ENCODE measurements at regions not wholly inside any gene's neighbourhood (a gene's known extent, or its start where the extent isn't known, plus 50 kb on each side); places are given as distances from the start of the nearest gene placed in this dataset.
A peak's percentile ranks its signal among the peaks of the same experiment; 100 is the strongest.

DNA sequence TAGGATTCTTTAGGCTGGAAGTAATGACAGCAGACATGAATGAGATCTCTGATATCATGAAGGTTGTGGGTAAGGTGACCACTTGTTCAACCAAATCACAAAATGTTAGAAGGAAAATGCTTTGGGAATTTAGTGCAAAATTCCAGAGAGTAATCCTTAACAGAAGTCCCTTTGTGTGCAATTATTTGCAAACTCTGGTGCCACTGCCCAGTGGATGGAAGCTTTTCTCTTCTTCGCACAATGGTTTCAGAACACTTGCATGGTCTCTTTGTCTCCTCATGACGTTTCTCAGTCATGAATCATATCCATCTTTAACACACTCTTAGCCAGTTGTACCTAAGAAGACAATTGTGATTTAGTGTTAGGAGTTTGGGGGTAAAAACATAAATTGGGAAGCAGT lies 570.4 kb upstream of the ANKRD30A start:
- no peak overlapping the region for H4K8ac ChIP-seq (ENCODE audit: low read depth, low read length)

GRCh38 chr10:36547965-36548364 lies 577.4 kb upstream of the ANKRD30A start:
- Histone ChIP-seq H3K4me2 (ENCODE audit: insufficient read depth, low read length, poor library complexity, severe bottlenecking) (no peak overlapping the region), H3K36me3 (replicated peaks in 1 of 2; ENCODE audit: control insufficient read depth in 2 of 2, insufficient read depth in 2 of 2, low read length in 2 of 2) (no peaks in the 10 kb centered on the region), H3K18ac (ENCODE audit: low read length) (no peak overlapping the region), H3K4me1 (ENCODE audit: control insufficient read depth in 2 of 2, insufficient read depth in 1 of 2, low read depth in 1 of 2, low read length in 2 of 2) (no peaks in the 10 kb centered on the region), H2BK12ac (ENCODE audit: low read length) (no peak overlapping the region), H2BK120ac (ENCODE audit: low read depth, low read length) (no peak overlapping the region), H3K23ac (ENCODE audit: low read depth, low read length, poor library complexity) (no peak overlapping the region), H3K27ac (replicated peaks; ENCODE audit: low read length) (no peak overlapping the region), H3K9ac (ENCODE audit: low read depth, low read length, poor library complexity) (no peak overlapping the region), H3K27me3 (ENCODE audit: control insufficient read depth in 3 of 3, insufficient read depth in 3 of 3, low read depth in 1 of 3, low read length in 3 of 3) (no peaks in the 10 kb centered on the region), H2BK15ac (ENCODE audit: low read length) (no peak overlapping the region), H4K8ac (ENCODE audit: low read depth, low read length) (no peak overlapping the region), H3K4me3 (ENCODE audit: low read length in 2 of 2) (no peak overlapping the region), H3K4ac (ENCODE audit: low read length) (no peak overlapping the region), H4K91ac (ENCODE audit: low read depth, low read length, poor library complexity) (no peak overlapping the region), H3K79me1 (ENCODE audit: low read depth, low read length) (no peaks in the 10 kb centered on the region), H2AFZ (ENCODE audit: low read length) (no peak overlapping the region), H2AK5ac (ENCODE audit: low read depth, low read length) (no peak overlapping the region), H3K14ac (ENCODE audit: low read length) (no peak overlapping the region), H2BK5ac (ENCODE audit: low read length) (no peak overlapping the region), H3K9me3 (replicated peaks in 1 of 2; ENCODE audit: control insufficient read depth in 2 of 2, insufficient read depth in 1 of 2, low read depth in 1 of 2, low read length in 2 of 2) (no peaks in the 10 kb centered on the region)
- DNase-seq (ENCODE audit: low spot score), result no peak
- no CpG with 5 or more reads among the region's 2 CpGs for WGBS, 2 donors (ENCODE audit: extremely low coverage in 2 of 2, insufficient read length in 2 of 2, insufficient replicate concordance in 1 of 2)

More for the DNA sequence above, 570.4 kb upstream of the ANKRD30A start:
- DNase-seq (ENCODE audit: low spot score), result no peak
- Histone ChIP-seq H3K4ac (ENCODE audit: low read length) (no peak overlapping the region), H3K27me3 (ENCODE audit: control insufficient read depth in 3 of 3, insufficient read depth in 3 of 3, low read depth in 1 of 3, low read length in 3 of 3) (no peaks in the 10 kb centered on the region), H3K4me1 (ENCODE audit: control insufficient read depth in 2 of 2, insufficient read depth in 1 of 2, low read depth in 1 of 2, low read length in 2 of 2) (peaks cover 0 to 7% of the 10 kb centered on the region in 2 donors), H3K79me1 (ENCODE audit: low read depth, low read length) (no peaks in the 10 kb centered on the region), H2AK5ac (ENCODE audit: low read depth, low read length) (no peak overlapping the region), H2AFZ (ENCODE audit: low read length) (no peak overlapping the region), H4K91ac (ENCODE audit: low read depth, low read length, poor library complexity) (no peak overlapping the region), H3K27ac (replicated peaks; ENCODE audit: low read length) (peak overlapping the region; percentile 41), H2BK120ac (ENCODE audit: low read depth, low read length) (no peak overlapping the region), H3K4me2 (ENCODE audit: insufficient read depth, low read length, poor library complexity, severe bottlenecking) (no peak overlapping the region), H3K4me3 (ENCODE audit: low read length in 2 of 2) (no peak overlapping the region), H2BK5ac (ENCODE audit: low read length) (no peak overlapping the region), H3K18ac (ENCODE audit: low read length) (no peak overlapping the region), H3K9me3 (replicated peaks in 1 of 2; ENCODE audit: control insufficient read depth in 2 of 2, insufficient read depth in 1 of 2, low read depth in 1 of 2, low read length in 2 of 2) (no peaks in the 10 kb centered on the region), H3K14ac (ENCODE audit: low read length) (no peak overlapping the region), H3K9ac (ENCODE audit: low read depth, low read length, poor library complexity) (no peak overlapping the region), H3K23ac (ENCODE audit: low read depth, low read length, poor library complexity) (no peak overlapping the region), H2BK12ac (ENCODE audit: low read length) (no peak overlapping the region), H3K36me3 (replicated peaks in 1 of 2; ENCODE audit: control insufficient read depth in 2 of 2, insufficient read depth in 2 of 2, low read length in 2 of 2) (no peaks in the 10 kb centered on the region), H2BK15ac (ENCODE audit: low read length) (no peak overlapping the region)
- WGBS, 2 donors (ENCODE audit: extremely low coverage in 2 of 2, insufficient read length in 2 of 2, insufficient replicate concordance in 1 of 2), result no CpG with 5 or more reads among the region's 2 CpGs

DNA sequence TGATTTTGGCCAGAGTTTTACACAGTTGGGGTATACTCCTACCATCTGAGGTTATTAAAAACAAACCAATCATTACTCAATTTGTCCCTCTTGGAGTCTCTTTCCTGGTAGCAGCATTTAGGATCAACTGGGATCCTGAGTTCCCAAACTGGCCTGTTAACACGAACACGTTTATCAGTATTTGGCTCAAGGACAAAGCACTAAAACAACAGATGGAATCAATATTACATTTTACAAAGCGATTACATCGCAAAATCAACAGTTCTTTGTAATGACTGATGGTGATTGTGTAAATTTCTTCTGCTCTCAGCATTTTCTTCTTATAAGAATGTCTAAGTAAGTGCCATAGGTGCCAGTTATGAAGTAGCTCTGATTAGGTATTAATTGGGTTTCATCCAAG lies 582.9 kb upstream of the ANKRD30A start:
- no peaks in the 10 kb centered on the region for H3K4me1 ChIP-seq (ENCODE audit: control insufficient read depth in 2 of 2, insufficient read depth in 1 of 2, low read depth in 1 of 2, low read length in 2 of 2)
- H3K36me3 ChIP-seq (replicated peaks in 1 of 2; ENCODE audit: control insufficient read depth in 2 of 2, insufficient read depth in 2 of 2, low read length in 2 of 2), result no peaks in the 10 kb centered on the region
- no peak overlapping the region for H4K8ac ChIP-seq (ENCODE audit: low read depth, low read length)

DNA sequence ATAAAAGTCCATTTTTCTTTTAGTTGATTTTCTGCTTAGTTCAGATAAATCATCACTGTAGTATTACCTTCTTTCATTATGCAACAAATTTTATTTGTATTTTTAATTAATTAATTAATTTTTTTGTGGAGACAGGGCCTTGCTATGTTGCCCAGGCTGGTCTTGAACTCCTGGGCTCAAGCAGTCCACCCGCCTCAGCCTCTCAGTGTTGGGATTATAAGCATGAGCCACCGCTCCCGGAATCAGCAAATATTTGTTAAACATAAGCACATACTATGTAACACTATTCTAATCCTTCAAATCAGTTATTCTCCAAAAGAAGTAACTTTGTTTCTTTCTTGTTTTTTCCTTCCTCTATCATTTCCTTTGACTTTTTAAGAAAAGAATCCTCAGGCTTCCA lies 584.8 kb upstream of the ANKRD30A start:
- no peak for DNase-seq (ENCODE audit: low spot score)
- H3K4me3 ChIP-seq (ENCODE audit: low read length in 2 of 2), result no peak overlapping the region
- no peak overlapping the region for H3K18ac ChIP-seq (ENCODE audit: low read length)
- H3K4me1 ChIP-seq (ENCODE audit: control insufficient read depth in 2 of 2, insufficient read depth in 1 of 2, low read depth in 1 of 2, low read length in 2 of 2), result no peaks in the 10 kb centered on the region
- no peak overlapping the region for H4K91ac ChIP-seq (ENCODE audit: low read depth, low read length, poor library complexity)
- no peak overlapping the region for H2BK15ac ChIP-seq (ENCODE audit: low read length)
- H2BK120ac ChIP-seq (ENCODE audit: low read depth, low read length), result no peak overlapping the region
- no peaks in the 10 kb centered on the region for H3K9me3 ChIP-seq (replicated peaks in 1 of 2; ENCODE audit: control insufficient read depth in 2 of 2, insufficient read depth in 1 of 2, low read depth in 1 of 2, low read length in 2 of 2)
- H3K79me1 ChIP-seq (ENCODE audit: low read depth, low read length), result no peaks in the 10 kb centered on the region
- H4K8ac ChIP-seq (ENCODE audit: low read depth, low read length), result no peak overlapping the region
- H2BK12ac ChIP-seq (ENCODE audit: low read length), result no peak overlapping the region
- H3K23ac ChIP-seq (ENCODE audit: low read depth, low read length, poor library complexity), result no peak overlapping the region
- no peak overlapping the region for H3K4ac ChIP-seq (ENCODE audit: low read length)
- no peaks in the 10 kb centered on the region for H3K27me3 ChIP-seq (ENCODE audit: control insufficient read depth in 3 of 3, insufficient read depth in 3 of 3, low read depth in 1 of 3, low read length in 3 of 3)
- no peak overlapping the region for H3K9ac ChIP-seq (ENCODE audit: low read depth, low read length, poor library complexity)
- no peaks in the 10 kb centered on the region for H3K36me3 ChIP-seq (replicated peaks in 1 of 2; ENCODE audit: control insufficient read depth in 2 of 2, insufficient read depth in 2 of 2, low read length in 2 of 2)
- H2AFZ ChIP-seq (ENCODE audit: low read length), result no peak overlapping the region
- no peak overlapping the region for H3K27ac ChIP-seq (replicated peaks; ENCODE audit: low read length)
- H3K4me2 ChIP-seq (ENCODE audit: insufficient read depth, low read length, poor library complexity, severe bottlenecking), result no peak overlapping the region
- no peak overlapping the region for H2BK5ac ChIP-seq (ENCODE audit: low read length)
- no peak overlapping the region for H3K14ac ChIP-seq (ENCODE audit: low read length)
- no CpG with 5 or more reads among the region's 3 CpGs for WGBS, 2 donors (ENCODE audit: extremely low coverage in 2 of 2, insufficient read length in 2 of 2, insufficient replicate concordance in 1 of 2)
- H2AK5ac ChIP-seq (ENCODE audit: low read depth, low read length), result no peak overlapping the region

More for the DNA sequence above, 582.9 kb upstream of the ANKRD30A start:
- Histone ChIP-seq H4K91ac (ENCODE audit: low read depth, low read length, poor library complexity) (no peak overlapping the region), H2BK15ac (ENCODE audit: low read length) (no peak overlapping the region), H2AFZ (ENCODE audit: low read length) (no peak overlapping the region), H3K4ac (ENCODE audit: low read length) (no peak overlapping the region), H3K18ac (ENCODE audit: low read length) (no peak overlapping the region), H3K9ac (ENCODE audit: low read depth, low read length, poor library complexity) (no peak overlapping the region), H3K4me2 (ENCODE audit: insufficient read depth, low read length, poor library complexity, severe bottlenecking) (no peak overlapping the region), H2AK5ac (ENCODE audit: low read depth, low read length) (no peak overlapping the region), H3K27ac (replicated peaks; ENCODE audit: low read length) (no peak overlapping the region), H3K4me3 (ENCODE audit: low read length in 2 of 2) (no peak overlapping the region), H3K9me3 (replicated peaks in 1 of 2; ENCODE audit: control insufficient read depth in 2 of 2, insufficient read depth in 1 of 2, low read depth in 1 of 2, low read length in 2 of 2) (no peaks in the 10 kb centered on the region), H2BK5ac (ENCODE audit: low read length) (no peak overlapping the region), H3K27me3 (ENCODE audit: control insufficient read depth in 3 of 3, insufficient read depth in 3 of 3, low read depth in 1 of 3, low read length in 3 of 3) (no peaks in the 10 kb centered on the region), H3K79me1 (ENCODE audit: low read depth, low read length) (no peaks in the 10 kb centered on the region), H3K14ac (ENCODE audit: low read length) (no peak overlapping the region), H3K23ac (ENCODE audit: low read depth, low read length, poor library complexity) (no peak overlapping the region), H2BK120ac (ENCODE audit: low read depth, low read length) (no peak overlapping the region), H2BK12ac (ENCODE audit: low read length) (no peak overlapping the region)
- no peak for DNase-seq (ENCODE audit: low spot score)
- no CpG with 5 or more reads among the region's 4 CpGs for WGBS, 2 donors (ENCODE audit: extremely low coverage in 2 of 2, insufficient read length in 2 of 2, insufficient replicate concordance in 1 of 2)

All from neuronal stem cell (in vitro differentiated cells).